ENCODE measurements at regions not wholly inside any gene's neighbourhood (a gene's known extent, or its start where the extent isn't known, plus 50 kb on each side); places are given as distances from the start of the nearest gene placed in this dataset.

DNA sequence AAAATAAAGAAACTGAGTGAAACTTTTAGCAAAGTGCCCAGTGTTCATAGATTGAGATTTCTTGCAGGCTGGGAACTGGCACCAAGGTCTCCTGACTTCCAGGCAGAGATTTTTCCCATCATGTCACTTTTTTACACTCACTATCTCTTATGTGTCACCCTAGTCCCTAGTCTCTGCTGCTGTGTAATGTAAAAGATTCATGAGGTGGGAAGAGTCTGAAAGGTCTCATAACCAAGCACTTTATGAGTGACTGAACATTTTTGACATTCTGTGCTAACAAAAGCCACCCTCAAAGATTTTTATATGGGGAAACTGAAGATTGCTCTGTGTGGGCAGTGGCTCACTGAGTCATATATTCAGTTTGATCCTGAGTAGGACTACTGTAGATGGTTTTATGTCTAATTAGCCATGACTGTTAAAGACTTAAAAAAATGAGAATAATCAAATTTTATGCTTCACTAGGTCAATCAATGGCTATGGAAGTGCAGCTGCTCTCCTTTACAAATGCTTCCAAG lies 900.3 kb upstream of the SORCS1 start:
- Histone ChIP-seq H3F3A (ENCODE audit: insufficient read depth, low read length, poor library complexity, severe bottlenecking) (no peaks in the 10 kb centered on the region), H3K4me3 (ENCODE audit: low read length) (no peak overlapping the region), H3K9me3 (ENCODE audit: low read length) (no peaks in the 10 kb centered on the region)

DNA sequence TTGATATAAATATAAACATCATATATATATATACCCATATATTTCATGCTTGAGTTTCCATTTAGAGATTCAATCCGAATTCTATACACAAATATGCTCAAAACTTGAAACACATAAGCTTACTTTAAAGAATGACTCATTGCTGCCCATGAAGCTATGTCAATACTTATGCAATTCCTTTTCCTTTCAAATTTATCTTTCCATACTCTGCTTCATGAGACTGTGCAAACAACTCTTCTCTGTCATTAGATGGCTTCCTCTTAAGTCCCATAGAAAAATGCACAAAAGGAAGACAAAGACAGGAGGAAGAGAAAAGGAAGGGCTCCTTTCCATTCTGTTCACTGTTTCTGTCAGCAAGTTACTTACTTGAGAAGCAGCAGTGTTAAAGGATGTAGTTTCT lies 895.7 kb upstream of the SORCS1 start:
- no peak for TF ChIP-seq EZH2 (IDR thresholded peaks at IDR 0.05; ENCODE audit: borderline replicate concordance, insufficient read depth, low read length, poor library complexity, severe bottlenecking)
- no peak for TF ChIP-seq TAF1 (IDR thresholded peaks at IDR 0.05; ENCODE audit: low read depth)
- TF ChIP-seq MXI1 (conservative IDR thresholded peaks at IDR 0.05; ENCODE audit: poor library complexity, severe bottlenecking), result no peak
- no peak for TF ChIP-seq RAD21 (conservative IDR thresholded peaks at IDR 0.05)
- TF ChIP-seq SMC3 (conservative IDR thresholded peaks at IDR 0.05; ENCODE audit: poor library complexity), result no peak
- TF ChIP-seq, protein P1, sequence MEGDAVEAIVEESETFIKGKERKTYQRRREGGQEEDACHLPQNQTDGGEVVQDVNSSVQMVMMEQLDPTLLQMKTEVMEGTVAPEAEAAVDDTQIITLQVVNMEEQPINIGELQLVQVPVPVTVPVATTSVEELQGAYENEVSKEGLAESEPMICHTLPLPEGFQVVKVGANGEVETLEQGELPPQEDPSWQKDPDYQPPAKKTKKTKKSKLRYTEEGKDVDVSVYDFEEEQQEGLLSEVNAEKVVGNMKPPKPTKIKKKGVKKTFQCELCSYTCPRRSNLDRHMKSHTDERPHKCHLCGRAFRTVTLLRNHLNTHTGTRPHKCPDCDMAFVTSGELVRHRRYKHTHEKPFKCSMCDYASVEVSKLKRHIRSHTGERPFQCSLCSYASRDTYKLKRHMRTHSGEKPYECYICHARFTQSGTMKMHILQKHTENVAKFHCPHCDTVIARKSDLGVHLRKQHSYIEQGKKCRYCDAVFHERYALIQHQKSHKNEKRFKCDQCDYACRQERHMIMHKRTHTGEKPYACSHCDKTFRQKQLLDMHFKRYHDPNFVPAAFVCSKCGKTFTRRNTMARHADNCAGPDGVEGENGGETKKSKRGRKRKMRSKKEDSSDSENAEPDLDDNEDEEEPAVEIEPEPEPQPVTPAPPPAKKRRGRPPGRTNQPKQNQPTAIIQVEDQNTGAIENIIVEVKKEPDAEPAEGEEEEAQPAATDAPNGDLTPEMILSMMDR (IDR thresholded peaks at IDR 0.05; ENCODE audit: poor library complexity, severe bottlenecking), result no peak
- TF ChIP-seq POLR2AphosphoS5 (IDR thresholded peaks at IDR 0.05), result no peak
- H3K4me3 ChIP-seq (ENCODE audit: low read length), result no peak overlapping the region
- H3K27me3 ChIP-seq (ENCODE audit: insufficient read depth, low read depth, low read length), result no peaks in the 10 kb centered on the region
- no peak overlapping the region for H3K9ac ChIP-seq (ENCODE audit: low read length)
- H3K36me3 ChIP-seq (ENCODE audit: insufficient read depth, low read length), result no peaks in the 10 kb centered on the region
- no peak overlapping the region for H2AFZ ChIP-seq (ENCODE audit: low read depth, low read length)
- no peak overlapping the region for H3K4me2 ChIP-seq (ENCODE audit: low read length)
- H3K79me2 ChIP-seq (replicated peaks; ENCODE audit: insufficient read depth, low read length), result no peaks in the 10 kb centered on the region
- no peaks in the 10 kb centered on the region for H3K9me3 ChIP-seq (ENCODE audit: low read length)
- no peaks in the 10 kb centered on the region for H3K9me2 ChIP-seq (ENCODE audit: insufficient read depth, low read length)
- no peak overlapping the region for H3K27ac ChIP-seq (ENCODE audit: low read length)
- H4K20me1 ChIP-seq (ENCODE audit: insufficient read depth), result no peaks in the 10 kb centered on the region
- no peaks in the 10 kb centered on the region for H3F3A ChIP-seq (ENCODE audit: insufficient read depth, low read length, poor library complexity, severe bottlenecking)

More for the DNA sequence above, 900.3 kb upstream of the SORCS1 start:
- TF ChIP-seq EZH2 (IDR thresholded peaks at IDR 0.05; ENCODE audit: borderline replicate concordance, insufficient read depth, low read length, poor library complexity, severe bottlenecking), result no peak
- TF ChIP-seq POLR2AphosphoS5 (IDR thresholded peaks at IDR 0.05), result no peak
- TF ChIP-seq, protein P1 (IDR thresholded peaks at IDR 0.05; ENCODE audit: poor library complexity, severe bottlenecking), result no peak
- no peaks in the 10 kb centered on the region for H3K36me3 ChIP-seq (ENCODE audit: insufficient read depth, low read length)
- H4K20me1 ChIP-seq (ENCODE audit: insufficient read depth), result no peaks in the 10 kb centered on the region
- no peak overlapping the region for H3K9ac ChIP-seq (ENCODE audit: low read length)
- no peak overlapping the region for H3K27ac ChIP-seq (ENCODE audit: low read length)
- no peak overlapping the region for H2AFZ ChIP-seq (ENCODE audit: low read depth, low read length)
- H3K9me2 ChIP-seq (ENCODE audit: insufficient read depth, low read length), result no peaks in the 10 kb centered on the region
- no peaks in the 10 kb centered on the region for H3K79me2 ChIP-seq (replicated peaks; ENCODE audit: insufficient read depth, low read length)
- H3K4me2 ChIP-seq (ENCODE audit: low read length), result no peak overlapping the region
- no peaks in the 10 kb centered on the region for H3K27me3 ChIP-seq (ENCODE audit: insufficient read depth, low read depth, low read length)

DNA sequence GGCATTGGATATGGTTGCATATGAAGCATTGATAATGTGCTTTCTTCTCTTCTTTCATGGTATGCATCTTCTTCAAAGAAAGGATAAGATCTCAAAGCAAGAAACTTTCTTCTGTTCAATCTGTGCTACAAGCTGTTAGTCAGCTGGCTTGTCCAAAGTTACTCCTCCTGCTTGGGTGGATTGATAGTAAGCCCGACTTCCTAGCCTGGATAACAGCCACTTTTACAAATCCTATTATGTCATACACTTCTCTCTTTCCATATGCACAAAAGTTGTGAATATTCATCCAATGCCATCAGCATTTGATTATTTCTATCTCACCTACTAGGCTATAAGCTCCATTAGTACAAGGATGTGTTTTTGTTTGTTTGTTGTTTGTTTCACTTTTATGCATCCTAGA lies 891.0 kb upstream of the SORCS1 start:
- no peaks in the 10 kb centered on the region for H3K79me2 ChIP-seq (replicated peaks; ENCODE audit: insufficient read depth, low read length)
- no peak overlapping the region for H3K27ac ChIP-seq (ENCODE audit: low read length)
- H3K4me3 ChIP-seq (ENCODE audit: low read length), result no peak overlapping the region
- no peaks in the 10 kb centered on the region for H3K36me3 ChIP-seq (ENCODE audit: insufficient read depth, low read length)
- H3K27me3 ChIP-seq (ENCODE audit: insufficient read depth, low read depth, low read length), result no peaks in the 10 kb centered on the region
- no peaks in the 10 kb centered on the region for H4K20me1 ChIP-seq (ENCODE audit: insufficient read depth)
- no peaks in the 10 kb centered on the region for H3K9me2 ChIP-seq (ENCODE audit: insufficient read depth, low read length)
- no peak overlapping the region for H2AFZ ChIP-seq (ENCODE audit: low read depth, low read length)
- TF ChIP-seq TAF1 (IDR thresholded peaks at IDR 0.05; ENCODE audit: low read depth), result no peak
- TF ChIP-seq, protein P2, sequence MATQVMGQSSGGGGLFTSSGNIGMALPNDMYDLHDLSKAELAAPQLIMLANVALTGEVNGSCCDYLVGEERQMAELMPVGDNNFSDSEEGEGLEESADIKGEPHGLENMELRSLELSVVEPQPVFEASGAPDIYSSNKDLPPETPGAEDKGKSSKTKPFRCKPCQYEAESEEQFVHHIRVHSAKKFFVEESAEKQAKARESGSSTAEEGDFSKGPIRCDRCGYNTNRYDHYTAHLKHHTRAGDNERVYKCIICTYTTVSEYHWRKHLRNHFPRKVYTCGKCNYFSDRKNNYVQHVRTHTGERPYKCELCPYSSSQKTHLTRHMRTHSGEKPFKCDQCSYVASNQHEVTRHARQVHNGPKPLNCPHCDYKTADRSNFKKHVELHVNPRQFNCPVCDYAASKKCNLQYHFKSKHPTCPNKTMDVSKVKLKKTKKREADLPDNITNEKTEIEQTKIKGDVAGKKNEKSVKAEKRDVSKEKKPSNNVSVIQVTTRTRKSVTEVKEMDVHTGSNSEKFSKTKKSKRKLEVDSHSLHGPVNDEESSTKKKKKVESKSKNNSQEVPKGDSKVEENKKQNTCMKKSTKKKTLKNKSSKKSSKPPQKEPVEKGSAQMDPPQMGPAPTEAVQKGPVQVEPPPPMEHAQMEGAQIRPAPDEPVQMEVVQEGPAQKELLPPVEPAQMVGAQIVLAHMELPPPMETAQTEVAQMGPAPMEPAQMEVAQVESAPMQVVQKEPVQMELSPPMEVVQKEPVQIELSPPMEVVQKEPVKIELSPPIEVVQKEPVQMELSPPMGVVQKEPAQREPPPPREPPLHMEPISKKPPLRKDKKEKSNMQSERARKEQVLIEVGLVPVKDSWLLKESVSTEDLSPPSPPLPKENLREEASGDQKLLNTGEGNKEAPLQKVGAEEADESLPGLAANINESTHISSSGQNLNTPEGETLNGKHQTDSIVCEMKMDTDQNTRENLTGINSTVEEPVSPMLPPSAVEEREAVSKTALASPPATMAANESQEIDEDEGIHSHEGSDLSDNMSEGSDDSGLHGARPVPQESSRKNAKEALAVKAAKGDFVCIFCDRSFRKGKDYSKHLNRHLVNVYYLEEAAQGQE (IDR thresholded peaks at IDR 0.05; ENCODE audit: borderline replicate concordance), result no peak
- TF ChIP-seq SMC3 (conservative IDR thresholded peaks at IDR 0.05; ENCODE audit: poor library complexity), result no peak
- TF ChIP-seq, protein P1 (IDR thresholded peaks at IDR 0.05; ENCODE audit: poor library complexity, severe bottlenecking), result no peak
- TF ChIP-seq POLR2AphosphoS5 (IDR thresholded peaks at IDR 0.05), result no peak
- TF ChIP-seq RAD21 (conservative IDR thresholded peaks at IDR 0.05), result no peak
- no peak for TF ChIP-seq EZH2 (IDR thresholded peaks at IDR 0.05; ENCODE audit: borderline replicate concordance, insufficient read depth, low read length, poor library complexity, severe bottlenecking)
- TF ChIP-seq MXI1 (conservative IDR thresholded peaks at IDR 0.05; ENCODE audit: poor library complexity, severe bottlenecking), result no peak
- TF ChIP-seq EP300 (conservative IDR thresholded peaks at IDR 0.05; ENCODE audit: poor library complexity, severe bottlenecking), result no peak
- no peak overlapping the region for H3K4me2 ChIP-seq (ENCODE audit: low read length)
- H3K9me3 ChIP-seq (ENCODE audit: low read length), result no peaks in the 10 kb centered on the region
- H3F3A ChIP-seq (ENCODE audit: insufficient read depth, low read length, poor library complexity, severe bottlenecking), result no peaks in the 10 kb centered on the region
- no peak overlapping the region for H3K9ac ChIP-seq (ENCODE audit: low read length)
